ENCODE measurements at regions not wholly inside any gene's neighbourhood (a gene's known extent, or its start where the extent isn't known, plus 50 kb on each side); places are given as distances from the start of the nearest gene placed in this dataset.

DNA sequence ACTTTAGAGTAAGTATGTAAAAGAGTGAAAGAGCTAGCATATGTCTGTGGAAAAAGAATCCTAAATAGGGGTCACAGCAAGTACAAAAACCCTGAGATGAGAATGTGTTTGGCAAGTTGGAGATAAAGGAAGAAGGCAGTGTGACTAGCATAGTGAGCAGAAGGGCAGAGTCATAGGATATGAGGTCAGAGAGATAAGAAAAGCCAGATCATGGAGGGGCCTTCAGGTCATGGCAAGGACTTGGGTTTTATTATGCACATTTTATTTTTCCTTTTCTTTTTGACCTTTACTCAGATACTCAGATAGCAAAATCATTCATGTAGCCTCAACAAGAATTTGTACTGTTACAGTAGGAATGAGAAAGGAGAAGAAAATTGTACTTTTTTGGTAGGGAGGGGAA is 138.0 kb downstream of the GJA1 start:
- H3K9me2 ChIP-seq (replicated peaks; ENCODE audit: control insufficient read depth, low read length), result no peaks in the 10 kb centered on the region
- H3K36me3 ChIP-seq (ENCODE audit: control insufficient read depth, low read length), result no peaks in the 10 kb centered on the region
- no peaks in the 10 kb centered on the region for H4K20me1 ChIP-seq (ENCODE audit: control insufficient read depth, insufficient read depth, low read depth, low read length)
- TF ChIP-seq EZH2phosphoT487 (IDR thresholded peaks at IDR 0.05; ENCODE audit: borderline replicate concordance, low read length) (no peak), CTCF (IDR thresholded peaks at IDR 0.05; ENCODE audit: low read depth, low read length, poor library complexity, severe bottlenecking) (no peak)
- H3K4me2 ChIP-seq (ENCODE audit: low read length), result no peak overlapping the region
- no peaks in the 10 kb centered on the region for H3F3A ChIP-seq (ENCODE audit: control insufficient read depth, insufficient read depth)
- no peaks in the 10 kb centered on the region for H3K9me3 ChIP-seq (ENCODE audit: control insufficient read depth, insufficient read depth, low read length)
- H3K27ac ChIP-seq (ENCODE audit: low read depth, low read length), result no peak overlapping the region
- H3K4me3 ChIP-seq (ENCODE audit: low read length), result no peak overlapping the region
- no peaks in the 10 kb centered on the region for H3K27me3 ChIP-seq (ENCODE audit: control insufficient read depth, low read length)
- no peaks in the 10 kb centered on the region for H3K4me1 ChIP-seq (ENCODE audit: control insufficient read depth, low read length)
- no peaks in the 10 kb centered on the region for H3K79me2 ChIP-seq (ENCODE audit: control insufficient read depth, low read length)

DNA sequence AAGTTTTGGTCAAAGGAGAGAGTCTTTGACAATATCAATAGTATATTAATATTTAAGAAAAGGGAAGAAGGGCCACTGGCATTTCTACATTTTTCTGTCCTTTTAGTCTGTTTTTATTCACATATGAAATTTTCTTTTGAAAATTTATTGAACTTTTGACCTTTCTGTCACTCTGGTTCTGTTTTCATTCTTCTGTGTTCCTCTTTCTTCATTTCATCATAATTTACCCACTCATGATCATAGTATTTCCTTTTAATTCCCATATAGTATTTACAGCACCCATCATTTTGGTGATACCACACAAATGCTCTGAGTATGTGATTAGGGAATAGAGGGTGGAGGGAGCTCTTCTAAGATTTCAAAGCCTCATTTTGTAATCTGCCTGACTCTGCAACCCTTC is 142.8 kb downstream of the GJA1 start:
- H3K79me2 ChIP-seq (ENCODE audit: control insufficient read depth, low read length), result no peaks in the 10 kb centered on the region
- H3K36me3 ChIP-seq (ENCODE audit: control insufficient read depth, low read length), result no peaks in the 10 kb centered on the region
- H3K9me3 ChIP-seq (ENCODE audit: control insufficient read depth, insufficient read depth, low read length), result no peaks in the 10 kb centered on the region
- H3K27ac ChIP-seq (ENCODE audit: low read depth, low read length), result no peak overlapping the region
- H3K9me2 ChIP-seq (replicated peaks; ENCODE audit: control insufficient read depth, low read length), result no peaks in the 10 kb centered on the region
- TF ChIP-seq EZH2phosphoT487 (IDR thresholded peaks at IDR 0.05; ENCODE audit: borderline replicate concordance, low read length) (no peak), CTCF (IDR thresholded peaks at IDR 0.05; ENCODE audit: low read depth, low read length, poor library complexity, severe bottlenecking) (no peak)
- no peaks in the 10 kb centered on the region for H3K27me3 ChIP-seq (ENCODE audit: control insufficient read depth, low read length)
- no peaks in the 10 kb centered on the region for H3K4me1 ChIP-seq (ENCODE audit: control insufficient read depth, low read length)
- H3K4me2 ChIP-seq (ENCODE audit: low read length), result no peak overlapping the region
- no peak overlapping the region for H3K4me3 ChIP-seq (ENCODE audit: low read length)
- no peaks in the 10 kb centered on the region for H4K20me1 ChIP-seq (ENCODE audit: control insufficient read depth, insufficient read depth, low read depth, low read length)
- no peaks in the 10 kb centered on the region for H3F3A ChIP-seq (ENCODE audit: control insufficient read depth, insufficient read depth)

DNA sequence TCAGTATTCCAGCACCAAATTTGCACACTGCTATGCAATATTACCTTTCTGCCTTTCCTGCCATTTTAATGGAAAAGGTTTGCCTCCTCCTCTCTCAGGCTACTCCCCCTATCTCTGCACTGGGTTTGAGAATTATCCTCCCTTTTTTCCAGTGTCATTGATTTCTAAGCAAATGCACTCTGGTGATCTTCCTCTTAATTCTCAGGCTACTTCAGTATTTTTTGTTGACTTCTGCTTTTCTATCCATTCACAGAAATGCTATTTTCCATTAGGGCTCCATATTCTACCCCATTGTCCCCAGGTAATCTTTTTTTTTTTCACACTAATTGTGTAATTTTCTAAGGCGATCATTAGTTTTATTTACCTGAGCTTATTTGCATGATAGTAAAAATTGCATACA is 144.0 kb downstream of the GJA1 start:
- Histone ChIP-seq H3K9me3 (ENCODE audit: control insufficient read depth, insufficient read depth, low read length) (no peaks in the 10 kb centered on the region), H3K4me3 (ENCODE audit: low read length) (no peak overlapping the region)

More for the DNA sequence above, 144.0 kb downstream of the GJA1 start:
- Histone ChIP-seq H3K27me3 (ENCODE audit: control insufficient read depth, low read length) (no peaks in the 10 kb centered on the region), H3K27ac (ENCODE audit: low read depth, low read length) (no peak overlapping the region), H3K4me2 (ENCODE audit: low read length) (no peak overlapping the region), H3K79me2 (ENCODE audit: control insufficient read depth, low read length) (no peaks in the 10 kb centered on the region), H3F3A (ENCODE audit: control insufficient read depth, insufficient read depth) (no peaks in the 10 kb centered on the region), H3K4me1 (ENCODE audit: control insufficient read depth, low read length) (no peaks in the 10 kb centered on the region), H4K20me1 (ENCODE audit: control insufficient read depth, insufficient read depth, low read depth, low read length) (no peaks in the 10 kb centered on the region), H3K9me2 (replicated peaks; ENCODE audit: control insufficient read depth, low read length) (no peaks in the 10 kb centered on the region), H3K36me3 (ENCODE audit: control insufficient read depth, low read length) (no peaks in the 10 kb centered on the region)
- no peak for TF ChIP-seq EZH2phosphoT487 (IDR thresholded peaks at IDR 0.05; ENCODE audit: borderline replicate concordance, low read length)
- no peak for TF ChIP-seq CTCF (IDR thresholded peaks at IDR 0.05; ENCODE audit: low read depth, low read length, poor library complexity, severe bottlenecking)

Data from DOHH2 (cell line).